Right forelimb (tissue), 1 donor: ENCODE measurements at regions not wholly inside any gene's neighbourhood (a gene's known extent, or its start where the extent isn't known, plus 50 kb on each side); places are given as distances from the start of the nearest gene placed in this dataset.

ENCODE experiments used
- DNase-seq: peaks from one replicate; pipeline ENCODE4 v3.0.0-alpha.2; 2018

DNA sequence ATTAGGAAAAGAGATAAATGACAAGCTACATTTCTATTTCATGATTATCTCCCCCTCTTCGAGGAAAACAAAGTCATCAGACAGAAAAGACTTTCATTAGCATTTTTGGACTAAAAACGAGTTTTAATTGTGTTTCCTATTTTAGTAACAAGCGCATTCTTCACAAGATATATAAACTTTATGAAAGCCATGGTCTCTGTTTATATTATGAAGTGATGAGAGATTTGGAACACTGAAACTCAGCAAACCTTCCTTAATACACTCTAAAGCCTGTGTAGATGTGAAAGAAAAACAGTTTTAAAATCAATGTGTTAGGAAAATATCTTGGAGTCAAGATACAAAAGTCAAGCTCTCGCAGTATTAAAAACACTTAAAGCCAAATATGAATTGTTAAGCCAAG, 539.1 kb downstream of the LRFN5 start:
- DNase-seq: no peak

- no peak for DNase-seq
These were observed 536.4 kb downstream of the LRFN5 start for GRCh38 chr14:42143114-42143513.

DNA sequence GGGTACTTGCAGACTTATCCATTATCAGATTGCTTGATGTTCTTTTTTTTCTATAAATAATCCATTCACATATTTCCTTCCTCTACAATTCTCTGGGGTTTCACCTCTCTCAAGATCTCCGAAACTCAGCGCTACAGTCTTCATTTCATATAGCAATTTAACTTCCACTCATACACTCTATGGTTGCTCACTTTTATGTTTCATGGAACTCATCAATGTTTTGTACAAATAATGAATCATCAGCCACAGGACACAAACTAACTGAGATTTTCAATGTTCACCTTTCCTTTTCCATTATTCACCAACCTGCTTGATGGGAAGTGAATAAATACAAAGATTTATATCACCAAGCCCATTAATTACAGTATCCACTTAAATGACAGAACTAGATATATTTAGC, 534.7 kb downstream of the LRFN5 start:
- no peak for DNase-seq

DNA sequence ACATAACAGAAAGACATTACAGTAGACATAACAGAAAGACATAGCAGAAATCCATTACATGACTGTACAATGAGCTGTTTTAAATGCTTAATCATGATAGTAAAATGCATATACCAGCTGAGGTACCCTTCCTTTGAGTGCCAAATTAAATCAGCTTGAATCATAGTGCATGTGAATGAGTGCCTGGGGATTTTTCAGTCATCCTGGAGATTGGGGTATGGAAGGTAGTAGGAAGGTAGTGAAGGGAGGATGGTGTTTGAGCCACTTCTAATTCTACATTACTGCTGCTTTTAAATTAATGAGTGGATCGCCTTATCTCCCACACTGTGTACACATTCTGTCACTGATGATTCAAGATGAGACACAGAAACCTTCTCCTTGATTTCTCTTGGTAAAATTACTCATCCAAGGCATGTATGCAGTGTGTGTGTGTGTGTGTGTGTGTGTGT, 534.2 kb downstream of the LRFN5 start:
- no peak for DNase-seq

DNA sequence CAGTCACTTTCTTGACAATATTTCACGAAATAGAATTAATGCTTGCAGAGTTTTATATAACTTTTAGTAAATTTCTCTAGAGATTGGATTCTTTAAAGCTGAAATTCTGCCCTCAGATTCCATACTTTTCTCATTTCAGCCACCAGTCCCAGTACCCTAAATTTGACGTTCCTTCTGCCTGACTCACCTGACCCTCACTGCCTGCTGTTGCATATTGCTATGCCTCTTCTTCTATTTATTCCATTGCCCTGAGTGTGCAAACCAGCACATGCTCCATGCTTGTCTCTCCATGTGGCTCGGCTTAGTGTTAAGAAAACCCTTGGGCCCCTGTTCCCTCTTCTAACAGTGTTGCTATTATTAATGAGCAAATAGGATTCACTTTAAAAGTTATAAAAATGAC, 533.3 kb downstream of the LRFN5 start:
- DNase-seq: no peak

DNA sequence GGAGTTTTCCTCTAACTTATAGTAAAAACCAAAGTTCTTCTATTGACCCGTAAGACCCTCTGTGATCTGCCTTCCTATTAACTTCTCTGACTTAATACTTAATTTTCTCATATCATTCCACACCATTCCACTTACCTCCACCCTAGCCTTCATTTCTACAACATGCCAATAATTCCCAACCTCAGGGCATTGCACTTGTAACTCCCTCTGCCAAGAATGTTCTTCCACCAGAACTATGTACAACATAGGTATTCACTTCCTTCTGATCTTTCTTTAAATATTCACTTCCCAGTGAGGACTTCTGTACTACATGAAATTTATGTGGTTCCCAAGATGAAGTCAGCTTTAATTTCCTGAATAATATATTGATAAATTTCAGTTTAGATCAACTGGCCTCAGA, 531.7 kb downstream of the LRFN5 start:
- no peak for DNase-seq

GRCh38 chr14:42130815-42131214, 524.1 kb downstream of the LRFN5 start:
- DNase-seq: no peak

DNA sequence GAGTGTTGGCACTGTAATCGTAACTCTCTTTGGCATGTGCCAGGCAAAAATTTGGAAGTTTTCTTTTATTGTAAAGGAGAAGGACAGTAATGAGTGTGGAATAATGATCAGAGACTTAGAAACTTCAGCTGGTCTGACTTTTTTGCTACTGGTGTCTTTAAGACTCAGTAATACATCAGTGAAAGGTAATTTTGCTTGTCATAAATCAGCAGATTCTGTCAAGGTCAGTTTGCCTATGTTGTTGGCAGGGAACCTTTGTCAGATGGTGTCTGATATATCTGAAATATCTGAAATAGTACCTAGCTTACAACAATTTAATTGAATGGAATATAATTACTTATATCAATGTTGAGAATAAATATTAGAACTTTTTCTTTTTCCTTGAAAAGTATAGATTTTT, 516.9 kb downstream of the LRFN5 start:
- no peak for DNase-seq

DNA sequence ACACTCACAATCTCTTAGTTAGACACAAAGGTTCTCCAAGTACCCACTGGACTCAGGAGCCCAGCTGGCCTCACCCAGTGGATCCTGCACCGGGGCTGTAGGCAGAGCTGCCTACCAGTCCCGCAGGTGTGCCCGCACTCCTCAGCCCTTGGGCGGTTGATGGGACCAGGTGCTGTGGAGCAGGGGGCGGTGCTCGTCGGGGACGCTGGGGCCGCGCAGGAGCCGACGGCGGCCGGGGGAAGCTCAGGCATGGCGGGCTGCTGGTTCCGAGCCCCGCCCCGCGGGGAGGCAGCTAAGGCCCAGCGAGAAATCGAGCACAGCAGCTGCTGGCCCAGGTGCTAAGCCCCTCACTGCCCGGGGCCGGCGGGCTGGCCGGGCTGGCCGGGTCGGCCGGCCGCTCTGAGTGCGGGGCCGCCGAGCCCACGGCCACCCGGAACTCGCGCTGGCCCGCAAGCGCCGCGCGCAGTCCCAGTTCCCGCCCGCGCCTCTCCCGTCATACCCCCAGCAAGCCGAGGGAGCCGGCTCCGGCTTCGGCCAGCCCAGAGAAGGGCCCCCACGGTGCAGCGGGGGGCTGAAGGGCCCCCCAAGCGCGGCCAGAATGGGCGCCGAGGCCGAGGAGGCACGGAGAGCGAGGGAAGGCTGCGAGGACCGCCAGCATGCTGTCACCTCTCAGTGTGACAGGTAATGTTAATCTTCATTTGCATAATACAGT, 506.8 kb downstream of the LRFN5 start:
- DNase-seq: no peak

DNA sequence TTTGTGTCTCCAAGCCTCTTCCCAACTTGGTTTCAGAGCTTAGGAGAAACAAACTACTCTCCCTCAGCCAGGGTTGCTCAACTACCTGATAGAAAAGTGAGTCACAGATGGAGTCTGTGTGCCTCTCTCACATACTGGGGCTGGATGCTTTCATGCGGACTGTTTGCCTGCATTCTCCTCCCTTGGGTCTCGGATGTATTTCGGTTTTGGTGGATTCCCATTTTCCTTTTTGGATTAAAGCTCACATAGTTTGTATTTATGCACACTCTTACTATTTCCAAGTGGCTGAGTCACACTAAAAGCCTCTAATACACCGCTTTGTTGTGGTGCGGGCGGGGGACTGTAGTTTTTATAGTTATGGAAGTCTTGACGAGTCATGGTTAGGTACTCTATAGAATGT, 505.4 kb downstream of the LRFN5 start:
- DNase-seq: no peak

GRCh38 chr14:42111355-42111754, 504.7 kb downstream of the LRFN5 start:
- no peak for DNase-seq

GRCh38 chr14:42110167-42110566, 503.5 kb downstream of the LRFN5 start:
- no peak for DNase-seq

DNA sequence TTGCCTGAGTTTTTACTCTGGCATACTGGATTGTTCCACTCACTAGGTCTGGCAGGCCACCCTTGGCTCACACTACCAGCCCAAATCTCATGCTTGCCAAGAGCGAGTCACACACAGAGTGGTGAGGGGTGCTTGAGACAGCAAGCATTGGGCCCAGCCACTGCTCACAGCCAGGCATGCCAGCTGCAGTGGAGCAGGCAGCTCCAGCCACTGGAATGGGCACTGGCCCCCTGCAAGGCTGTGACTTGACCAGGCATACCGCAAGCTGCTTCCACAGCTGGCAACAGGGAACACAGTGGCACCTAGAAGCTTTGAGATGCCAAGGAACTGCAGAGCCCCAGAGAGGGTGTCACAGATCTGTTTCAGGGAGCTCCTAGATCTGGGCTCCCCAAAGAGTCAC, 488.5 kb downstream of the LRFN5 start:
- DNase-seq: no peak

DNA sequence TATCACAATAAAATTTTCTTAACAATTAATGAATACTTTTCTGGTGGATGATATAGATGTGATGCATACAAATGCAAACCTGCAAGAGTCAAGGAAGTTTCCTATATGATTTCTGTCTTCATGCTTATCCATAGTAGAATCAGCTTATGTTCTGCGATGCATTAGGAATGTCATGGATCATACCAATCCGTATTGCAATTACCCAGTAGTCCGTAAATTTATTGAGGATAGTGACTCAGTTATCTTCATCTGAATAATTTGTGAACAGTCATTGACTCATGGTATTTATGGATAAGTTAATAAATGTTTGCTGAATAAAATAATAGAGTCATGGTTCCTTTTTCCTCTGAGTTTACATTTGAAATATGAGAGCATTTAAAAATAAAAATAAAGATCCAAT, 483.4 kb downstream of the LRFN5 start:
- DNase-seq: no peak

DNA sequence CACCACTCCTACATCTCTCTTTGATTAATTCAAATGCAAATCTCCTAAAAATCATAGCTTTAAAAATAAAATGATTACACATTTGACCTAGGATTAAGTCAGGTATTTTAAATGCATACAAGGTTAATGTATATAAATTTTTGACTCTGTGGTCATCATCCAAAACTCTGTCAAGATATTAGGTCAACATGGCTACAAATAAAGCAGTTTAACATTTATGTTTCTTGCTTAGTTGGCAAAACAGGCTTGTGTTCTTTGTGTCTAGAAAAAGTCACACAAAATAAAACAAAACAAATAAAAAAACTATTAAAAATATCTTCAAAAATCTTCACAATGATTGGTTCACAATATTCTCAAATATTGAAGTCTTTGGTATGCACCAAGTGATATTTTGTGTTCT, 473.2 kb downstream of the LRFN5 start:
- no peak for DNase-seq

- DNase-seq: no peak
These were observed 471.7 kb downstream of the LRFN5 start for GRCh38 chr14:42078345-42078744.

GRCh38 chr14:42070031-42070430, 463.4 kb downstream of the LRFN5 start:
- no peak for DNase-seq

DNA sequence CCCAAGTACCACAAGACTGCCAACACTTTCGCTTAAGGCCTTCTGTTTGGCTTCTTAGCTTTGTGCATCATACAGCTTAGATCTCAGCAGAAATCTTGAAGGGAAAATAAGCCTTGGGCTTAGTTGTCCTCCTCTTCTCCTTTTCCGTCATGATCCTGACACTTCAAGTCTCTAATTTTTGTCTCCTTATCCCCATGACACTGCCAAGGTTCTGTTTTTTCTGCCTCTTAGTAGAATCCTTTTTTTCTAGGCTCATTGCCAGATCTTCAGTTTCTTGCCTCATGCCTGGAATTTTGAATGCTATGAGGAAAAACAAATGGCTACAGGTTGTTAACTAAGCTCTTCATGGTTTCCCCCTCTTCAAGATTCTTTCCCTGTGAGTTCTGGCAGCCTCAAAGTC, 450.4 kb downstream of the LRFN5 start:
- no peak for DNase-seq

- no peak for DNase-seq
These were observed 440.9 kb downstream of the LRFN5 start for GRCh38 chr14:42047421-42048055.

DNA sequence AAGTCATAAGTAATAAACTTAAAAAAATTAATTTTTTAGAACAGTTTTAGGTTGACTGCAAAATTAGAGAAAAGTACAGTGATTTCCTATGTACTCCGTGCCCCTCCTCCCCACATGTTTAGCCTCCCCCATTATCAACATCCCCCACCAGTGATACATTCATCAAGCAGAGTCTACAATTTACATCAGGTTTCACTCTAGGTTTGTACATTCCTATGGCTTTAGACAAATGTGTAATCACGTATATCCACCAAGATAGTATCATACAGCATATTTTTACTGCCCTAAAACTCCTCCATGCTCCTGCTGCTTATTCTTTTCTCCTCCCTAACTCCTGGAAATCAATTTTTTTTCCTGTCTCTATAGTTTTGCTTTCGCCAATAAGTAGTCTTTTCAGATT, 438.7 kb downstream of the LRFN5 start:
- no peak for DNase-seq

GRCh38 chr14:42028607-42029006, 421.9 kb downstream of the LRFN5 start:
- DNase-seq: no peak

- DNase-seq: no peak
These were observed 420.6 kb downstream of the LRFN5 start for GRCh38 chr14:42027271-42027670.

DNA sequence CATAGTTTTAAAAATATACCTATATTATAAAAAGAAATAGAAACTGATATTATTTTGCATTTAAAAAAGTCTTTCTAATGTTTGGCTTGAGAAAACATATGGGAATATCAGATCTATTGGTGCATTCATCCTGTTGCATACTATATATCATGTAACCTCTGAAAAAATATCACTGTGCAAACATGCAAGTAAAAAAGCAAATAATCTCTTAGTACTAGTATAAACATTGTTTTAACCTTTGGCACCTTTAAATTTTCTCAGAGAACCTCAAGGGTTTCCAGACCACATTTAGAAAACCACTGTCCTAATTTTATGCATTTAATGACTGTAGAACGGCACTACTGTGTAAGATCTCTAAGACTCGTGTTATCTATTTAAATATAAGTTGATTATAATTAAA, 416.8 kb downstream of the LRFN5 start:
- no peak for DNase-seq

- no peak for DNase-seq
These were observed 407.6 kb downstream of the LRFN5 start for GRCh38 chr14:42014301-42014700.

DNA sequence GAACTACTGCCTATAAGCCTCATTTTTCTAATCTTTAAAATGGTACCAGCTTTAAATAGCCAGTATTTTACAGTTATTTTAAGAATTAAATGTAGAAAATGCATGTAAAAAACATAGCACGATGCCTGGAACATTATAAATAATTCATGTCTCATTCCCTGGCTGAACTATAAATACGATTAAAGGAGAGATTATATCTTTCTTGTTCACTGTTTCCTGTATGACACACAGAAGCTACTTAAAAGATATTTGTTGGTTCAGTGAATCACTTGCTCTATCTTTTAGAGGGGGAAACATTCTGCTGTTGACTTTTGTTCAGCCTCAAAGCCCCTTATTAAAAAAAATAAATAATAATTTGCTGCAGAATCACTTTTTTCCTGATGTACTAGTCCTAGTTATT, 406.9 kb downstream of the LRFN5 start:
- DNase-seq: no peak
